Neural crest cell (in vitro differentiated cells): ENCODE measurements at regions not wholly inside any gene's neighbourhood (a gene's known extent, or its start where the extent isn't known, plus 50 kb on each side); places are given as distances from the start of the nearest gene placed in this dataset. TPM values are rescaled to one million over a fixed set of nuclear protein-coding genes. Genes with fewer than 3 reads are reported as not detected.
"Not testable (repeated sequence)": the region's sequence is repeated elsewhere in the genome, so short reads cannot be mapped to it uniquely, and the experiment has no call there.

Experiments used
- DNase-seq: peaks from one replicate; pipeline ENCODE4 v3.0.0; 2021; ENCODE audit warnings: low read depth, mixed read lengths, low spot score
- H3K27ac Mint-ChIP-seq: one replicate; pipeline ENCODE4 v1.8.0; 2021; ENCODE audit warnings: mild to moderate bottlenecking, mixed read lengths; ENCODE audit not compliant: unreplicated experiment
- H3K27me3 Mint-ChIP-seq: 2 replicates; pipeline ENCODE4 v1.8.0; 2021; ENCODE audit warnings: low read depth, mild to moderate bottlenecking, mixed read lengths
- H3K36me3 Mint-ChIP-seq: 2 replicates; pipeline ENCODE4 v1.8.0; 2021; ENCODE audit warnings: low read depth, mild to moderate bottlenecking, mixed read lengths
- H3K4me1 Mint-ChIP-seq: 2 replicates; pipeline ENCODE4 v1.8.0; 2021; ENCODE audit warnings: mixed read lengths
- H3K4me3 Mint-ChIP-seq: one replicate; pipeline ENCODE4 v1.8.0; 2021; ENCODE audit warnings: mild to moderate bottlenecking, mixed read lengths
- H3K9me3 Mint-ChIP-seq: 2 replicates; pipeline ENCODE4 v1.8.0; 2021; ENCODE audit warnings: mixed read lengths
- microRNA-seq: library from miRNA; unstranded; fragments of <30 nt; microRNA quantifications from one replicate; pipeline ENCODE4, GENCODE V29; 2020

GRCh38 chr16:29606669-29607427 is 56.2 kb upstream of the SPN start:
- not testable (repeated sequence) for DNase-seq, H3K27me3 Mint-ChIP-seq, H3K4me3 Mint-ChIP-seq, H3K27ac Mint-ChIP-seq, H3K9me3 Mint-ChIP-seq, H3K36me3 Mint-ChIP-seq
- peaks cover 27% of the 10 kb centered on the region for H3K4me1 Mint-ChIP-seq

- DNase-seq, H3K27ac Mint-ChIP-seq, H3K27me3 Mint-ChIP-seq, H3K36me3 Mint-ChIP-seq, H3K9me3 Mint-ChIP-seq: not testable (repeated sequence)
- H3K4me1 Mint-ChIP-seq: peaks cover 29% of the 10 kb centered on the region
- H3K4me3 Mint-ChIP-seq: peak overlapping the region; percentile 68
Observed at GRCh38 chr16:29607428-29607823, 55.6 kb upstream of the SPN start.

- H3K27me3 Mint-ChIP-seq, H3K36me3 Mint-ChIP-seq, DNase-seq, H3K9me3 Mint-ChIP-seq: not testable (repeated sequence)
- Mint-ChIP-seq H3K27ac (peak overlapping the region; percentile 73), H3K4me1 (peaks cover 29% of the 10 kb centered on the region), H3K4me3 (peak overlapping the region; percentile 95)
Observed at GRCh38 chr16:29612381-29613306, 50.4 kb upstream of the SPN start.

Small RNA genes in the stretch of these regions (microRNA-seq; reads per million reads assigned to microRNA genes)
- not detected for gene MIR3680-2
